OCI-LY1 (cell line): ENCODE measurements at regions not wholly inside any gene's neighbourhood (a gene's known extent, or its start where the extent isn't known, plus 50 kb on each side); places are given as distances from the start of the nearest gene placed in this dataset.

Experiments used
- H2AFZ ChIP-seq: fragments of 200-600 bp; sonication (generic), shearing (Covaris generic); 2 replicates; pipeline ENCODE4 v1.6.0; 2014; ENCODE audit warnings: antibody characterized with exemption, mild to moderate bottlenecking, low read length
- H3F3A ChIP-seq: fragments of 200-600 bp; sonication (generic), shearing (Covaris generic); 2 replicates; pipeline ENCODE4 v1.6.0; 2014; ENCODE audit warnings: mild to moderate bottlenecking, antibody characterized with exemption, low read length, moderate library complexity; ENCODE audit not compliant: insufficient read depth
- H3K27ac ChIP-seq: fragments of 200-600 bp; sonication (generic); 2 replicates; pipeline ENCODE4 v1.5.1; 2014; ENCODE audit warnings: low read length, mixed run types, mild to moderate bottlenecking, low read depth; ENCODE audit not compliant: poor library complexity, severe bottlenecking
- H3K27me3 ChIP-seq: fragments of 200-600 bp; sonication (generic); 2 replicates; pipeline ENCODE4 v1.6.0; 2014; ENCODE audit warnings: antibody characterized with exemption, mild to moderate bottlenecking, low read length, moderate library complexity; ENCODE audit not compliant: insufficient read depth
- H3K36me3 ChIP-seq: fragments of 200-600 bp; sonication (generic); 2 replicates; pipeline ENCODE4 v1.6.1; 2014; ENCODE audit warnings: mild to moderate bottlenecking, antibody characterized with exemption, low read length, moderate library complexity, mixed read lengths; ENCODE audit not compliant: insufficient read depth
- H3K4me1 ChIP-seq: fragments of 200-600 bp; sonication (generic); 2 replicates; pipeline ENCODE4 v1.5.1; 2014; ENCODE audit warnings: mild to moderate bottlenecking, low read length, moderate library complexity; ENCODE audit not compliant: insufficient read depth, severe bottlenecking
- H3K4me2 ChIP-seq: fragments of 200-600 bp; sonication (generic), shearing (Covaris generic); 2 replicates; pipeline ENCODE4 v1.6.1; 2014; ENCODE audit warnings: low read length
- H3K4me3 ChIP-seq: fragments of 200-600 bp; sonication (generic); 2 replicates; pipeline ENCODE4 v1.5.1; 2014; ENCODE audit warnings: low read length, low read depth, mild to moderate bottlenecking, mixed read lengths; ENCODE audit not compliant: poor library complexity, severe bottlenecking
- H3K79me2 ChIP-seq: fragments of 200-600 bp; shearing (Covaris generic); 2 replicates; pipeline ENCODE4 v1.6.1; 2016; ENCODE audit warnings: mixed run types, low read length, mixed read lengths; ENCODE audit not compliant: insufficient read depth
- H3K9ac ChIP-seq: fragments of 200-600 bp; sonication (generic), shearing (Covaris generic); 2 replicates; pipeline ENCODE4 v1.6.1; 2014; ENCODE audit warnings: mild to moderate bottlenecking, low read length, mixed read lengths
- H3K9me2 ChIP-seq: fragments of 200-600 bp; sonication (generic), shearing (Covaris generic); 2 replicates; pipeline ENCODE4 v1.6.1; 2014; ENCODE audit warnings: low read depth, mild to moderate bottlenecking, low read length, mixed read lengths
- H3K9me3 ChIP-seq: fragments of 200-600 bp; shearing (Covaris generic); 2 replicates; pipeline ENCODE4 v1.6.1; 2014; ENCODE audit warnings: low read length, mixed read lengths
- H4K20me1 ChIP-seq: fragments of 200-600 bp; sonication (generic), shearing (Covaris generic); 2 replicates; pipeline ENCODE4 v1.6.0; 2016; ENCODE audit warnings: mild to moderate bottlenecking, low read length; ENCODE audit not compliant: insufficient read depth
- EZH2 ChIP-seq: fragments of 200-600 bp; sonication (generic), shearing (Covaris generic); IDR thresholded peaks from 2 replicates; pipeline ENCODE4 v1.8.0; 2017; ENCODE audit warnings: borderline replicate concordance, mixed run types, mild to moderate bottlenecking, antibody characterized with exemption, low read length, moderate library complexity, mixed read lengths
- TF ChIP-seq, protein P1 (sequence below): fragments of 200-600 bp; sonication (generic), shearing (Covaris generic); IDR thresholded peaks from 2 replicates; pipeline ENCODE4 v1.5.1; 2017; ENCODE audit warnings: mild to moderate bottlenecking, antibody characterized with exemption, low read length, moderate library complexity, mixed read lengths

DNA sequence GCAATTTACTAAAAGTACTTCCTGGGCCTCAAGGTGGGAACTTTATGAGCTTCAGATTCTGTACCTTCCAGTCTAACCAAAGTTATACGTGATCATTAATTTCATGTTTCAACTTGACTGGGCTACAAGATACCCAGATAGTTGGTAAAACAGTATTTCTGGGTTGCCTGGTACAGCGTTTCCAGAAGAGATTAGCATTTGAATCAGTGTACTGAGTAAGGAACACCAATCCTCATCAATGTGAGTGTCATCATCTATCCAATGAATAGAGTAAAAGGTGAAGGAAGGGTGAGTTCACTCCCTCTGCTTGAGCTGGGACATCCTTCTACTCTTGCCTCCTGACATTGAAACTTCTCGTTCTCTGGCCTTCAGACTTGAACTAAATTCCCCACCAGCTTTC, 274.5 kb upstream of the ID2 start:
- Histone ChIP-seq H3K27ac (no peak overlapping the region), H3K9me2 (no peaks in the 10 kb centered on the region), H3K4me1 (no peaks in the 10 kb centered on the region), H3F3A (no peaks in the 10 kb centered on the region), H4K20me1 (no peaks in the 10 kb centered on the region), H2AFZ (no peak overlapping the region), H3K4me2 (no peak overlapping the region), H3K9me3 (no peaks in the 10 kb centered on the region), H3K9ac (no peak overlapping the region), H3K27me3 (no peaks in the 10 kb centered on the region), H3K4me3 (no peak overlapping the region), H3K36me3 (no peaks in the 10 kb centered on the region; the same call in 1 of the 2 replicates), H3K79me2 (no peaks in the 10 kb centered on the region)
- no peak for TF ChIP-seq EZH2
- TF ChIP-seq, protein P1, sequence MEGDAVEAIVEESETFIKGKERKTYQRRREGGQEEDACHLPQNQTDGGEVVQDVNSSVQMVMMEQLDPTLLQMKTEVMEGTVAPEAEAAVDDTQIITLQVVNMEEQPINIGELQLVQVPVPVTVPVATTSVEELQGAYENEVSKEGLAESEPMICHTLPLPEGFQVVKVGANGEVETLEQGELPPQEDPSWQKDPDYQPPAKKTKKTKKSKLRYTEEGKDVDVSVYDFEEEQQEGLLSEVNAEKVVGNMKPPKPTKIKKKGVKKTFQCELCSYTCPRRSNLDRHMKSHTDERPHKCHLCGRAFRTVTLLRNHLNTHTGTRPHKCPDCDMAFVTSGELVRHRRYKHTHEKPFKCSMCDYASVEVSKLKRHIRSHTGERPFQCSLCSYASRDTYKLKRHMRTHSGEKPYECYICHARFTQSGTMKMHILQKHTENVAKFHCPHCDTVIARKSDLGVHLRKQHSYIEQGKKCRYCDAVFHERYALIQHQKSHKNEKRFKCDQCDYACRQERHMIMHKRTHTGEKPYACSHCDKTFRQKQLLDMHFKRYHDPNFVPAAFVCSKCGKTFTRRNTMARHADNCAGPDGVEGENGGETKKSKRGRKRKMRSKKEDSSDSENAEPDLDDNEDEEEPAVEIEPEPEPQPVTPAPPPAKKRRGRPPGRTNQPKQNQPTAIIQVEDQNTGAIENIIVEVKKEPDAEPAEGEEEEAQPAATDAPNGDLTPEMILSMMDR = no peak

DNA sequence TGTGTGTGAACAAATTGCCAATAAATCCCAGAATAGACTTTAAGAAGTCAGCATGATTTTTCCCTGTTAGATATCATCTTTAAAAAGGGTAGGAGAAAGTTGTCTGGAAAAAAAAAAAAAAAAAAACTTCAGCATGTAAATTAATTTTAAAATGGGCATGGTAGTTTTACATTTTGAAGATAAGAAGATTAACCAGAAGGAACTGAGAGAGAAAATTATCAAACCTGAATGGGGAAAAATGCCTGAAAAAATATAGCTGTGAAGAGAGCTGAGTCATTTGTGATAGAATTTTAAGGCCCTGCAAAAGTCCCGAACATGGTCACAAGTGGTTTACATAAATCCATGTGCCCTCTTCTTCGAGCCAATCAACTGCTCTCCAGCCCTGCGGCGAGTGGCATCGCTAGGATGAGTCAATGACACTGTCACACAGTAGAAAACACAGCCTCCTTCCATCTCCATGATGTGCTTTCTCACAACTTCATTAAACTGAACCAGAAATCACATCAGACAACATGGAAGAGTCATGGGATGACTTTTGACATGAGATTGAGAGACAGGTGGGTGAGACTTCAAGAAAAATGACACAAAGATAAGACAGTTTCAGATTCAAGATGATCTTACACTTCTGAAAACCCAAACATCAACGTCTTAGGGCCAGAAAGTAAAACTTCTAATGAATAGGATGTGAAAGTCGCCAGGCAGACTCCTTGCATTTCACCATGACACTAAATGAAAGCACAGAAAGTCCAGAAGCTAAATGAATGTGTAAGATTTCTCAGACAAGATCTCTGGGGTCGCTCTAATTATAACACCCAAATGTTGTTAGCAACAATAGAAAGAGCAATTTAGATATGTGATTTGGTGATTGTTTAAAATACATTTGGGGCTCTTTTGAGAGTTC, 273.0 kb upstream of the ID2 start:
- H3K27me3 ChIP-seq = no peaks in the 10 kb centered on the region

DNA sequence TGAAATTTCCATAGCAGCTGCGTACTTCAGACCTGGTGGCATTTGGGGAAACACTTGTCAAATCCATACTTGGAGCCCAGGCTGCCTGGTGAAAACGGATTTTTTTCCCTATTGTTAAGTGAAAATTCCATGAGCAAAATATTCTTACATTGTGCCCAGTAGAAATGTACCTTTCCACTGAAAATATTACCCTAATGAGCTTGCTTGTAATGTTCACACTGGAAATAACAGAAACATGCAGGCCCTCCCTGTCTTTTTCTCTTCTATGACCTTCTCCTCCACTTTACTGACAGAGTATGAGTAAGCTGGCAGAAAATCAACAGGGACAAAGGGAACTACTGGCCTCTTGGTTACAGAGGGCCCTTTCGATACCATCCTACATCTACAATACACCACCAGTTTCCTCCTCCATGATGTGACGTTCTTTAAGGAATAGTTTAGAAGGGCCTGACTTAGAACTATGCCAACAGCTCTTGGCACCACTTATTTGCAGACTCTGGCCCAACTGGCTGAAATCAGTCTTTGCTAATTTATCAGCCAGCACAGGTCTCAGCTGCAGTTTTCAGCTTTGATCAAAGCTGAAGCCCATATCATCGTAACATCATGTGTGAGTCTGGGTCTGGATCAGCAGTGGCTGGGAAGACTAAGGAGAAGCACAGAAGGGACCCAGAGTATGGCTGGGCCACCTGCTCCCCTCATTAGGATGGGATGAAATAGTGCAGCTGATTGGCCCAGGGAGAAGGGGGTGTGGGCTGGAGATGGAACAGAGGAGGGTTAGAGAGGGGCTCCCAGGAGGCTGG, 272.2 kb upstream of the ID2 start:
- Histone ChIP-seq H4K20me1 (no peaks in the 10 kb centered on the region), H3K4me2 (no peak overlapping the region), H3K9me2 (no peaks in the 10 kb centered on the region), H3K27ac (no peak overlapping the region), H3K36me3 (no peaks in the 10 kb centered on the region; the same call in 1 of the 2 replicates), H2AFZ (no peak overlapping the region), H3F3A (no peaks in the 10 kb centered on the region), H3K4me1 (peaks cover 8% of the 10 kb centered on the region), H3K9ac (no peak overlapping the region), H3K79me2 (no peaks in the 10 kb centered on the region), H3K9me3 (no peaks in the 10 kb centered on the region), H3K4me3 (no peak overlapping the region), H3K27me3 (no peaks in the 10 kb centered on the region)
- TF ChIP-seq, protein P1 = no peak
- no peak for TF ChIP-seq EZH2

More for the DNA sequence above, 273.0 kb upstream of the ID2 start:
- H3K4me1 ChIP-seq = peaks cover 7% of the 10 kb centered on the region
- no peak overlapping the region for H3K4me2 ChIP-seq
- no peaks in the 10 kb centered on the region; the same call in 1 of the 2 replicates for H3K36me3 ChIP-seq
- TF ChIP-seq EZH2 = no peak
- TF ChIP-seq, protein P1 = no peak
- no peaks in the 10 kb centered on the region for H3K79me2 ChIP-seq
- H3K9ac ChIP-seq = no peak overlapping the region
- H3F3A ChIP-seq = no peaks in the 10 kb centered on the region
- H3K9me2 ChIP-seq = no peaks in the 10 kb centered on the region
- H3K4me3 ChIP-seq = no peak overlapping the region
- H2AFZ ChIP-seq = no peak overlapping the region
- H3K27ac ChIP-seq = no peak overlapping the region
- H3K9me3 ChIP-seq = no peaks in the 10 kb centered on the region
- no peaks in the 10 kb centered on the region for H4K20me1 ChIP-seq
